ENCODE measurements at regions not wholly inside any gene's neighbourhood (a gene's known extent, or its start where the extent isn't known, plus 50 kb on each side); places are given as distances from the start of the nearest gene placed in this dataset.

- DNase-seq, result no peak
Observed at GRCh38 chr3:43206632-43207031, 79.7 kb upstream of the SNRK start.

GRCh38 chr3:43206105-43206504 is 80.2 kb upstream of the SNRK start:
- DNase-seq, result no peak

GRCh38 chr3:43203022-43203421 is 83.3 kb upstream of the SNRK start:
- DNase-seq, result no peak

GRCh38 chr3:43201581-43201980 is 84.8 kb upstream of the SNRK start:
- no peak for DNase-seq

- DNase-seq, result no peak
Observed at GRCh38 chr3:43199645-43200306, 86.6 kb upstream of the SNRK start.

GRCh38 chr3:43198791-43199644 is 87.3 kb upstream of the SNRK start:
- DNase-seq, result no peak

- peak; percentile 33 for DNase-seq
Observed at GRCh38 chr3:43198301-43198700, 88.0 kb upstream of the SNRK start.

GRCh38 chr3:43197181-43197580 is 89.2 kb upstream of the SNRK start:
- DNase-seq, result no peak

- DNase-seq, result no peak
Observed at GRCh38 chr3:43196721-43197120, 89.6 kb upstream of the SNRK start.

- peak; percentile 30 for DNase-seq
Observed at GRCh38 chr3:43195115-43195498, 89.2 kb upstream of the POMGNT2 start.

GRCh38 chr3:43194490-43195114 is 88.7 kb upstream of the POMGNT2 start:
- peak; percentile 76 for DNase-seq

GRCh38 chr3:43194069-43194468 is 88.2 kb upstream of the POMGNT2 start:
- peak; percentile 22 for DNase-seq

- no peak for DNase-seq
Observed at GRCh38 chr3:43192028-43192427, 86.1 kb upstream of the POMGNT2 start.

- DNase-seq, result no peak
Observed at GRCh38 chr3:43191116-43191515, 85.2 kb upstream of the POMGNT2 start.

GRCh38 chr3:43190670-43191069 is 84.8 kb upstream of the POMGNT2 start:
- no peak for DNase-seq

GRCh38 chr3:43187836-43188479 is 82.1 kb upstream of the POMGNT2 start:
- DNase-seq, result no peak

- no peak for DNase-seq
Observed at GRCh38 chr3:43185983-43186314, 80.1 kb upstream of the POMGNT2 start.

- DNase-seq, result no peak
Observed at GRCh38 chr3:43185274-43185982, 79.5 kb upstream of the POMGNT2 start.

GRCh38 chr3:43183456-43183855 is 77.6 kb upstream of the POMGNT2 start:
- DNase-seq, result no peak

- DNase-seq, result peak; percentile 71
Observed at GRCh38 chr3:43181202-43181821, 75.4 kb upstream of the POMGNT2 start.

GRCh38 chr3:43180694-43181093 is 74.8 kb upstream of the POMGNT2 start:
- no peak for DNase-seq

- DNase-seq, result peak; percentile 67
Observed at GRCh38 chr3:43180027-43180426, 74.1 kb upstream of the POMGNT2 start.

Measured in CD4-positive, alpha-beta T cell treated with Interleukin-17A for 4 hours (primary cell).